Cardiac muscle cell (in vitro differentiated cells and primary cell): ENCODE measurements at regions not wholly inside any gene's neighbourhood (a gene's known extent, or its start where the extent isn't known, plus 50 kb on each side); places are given as distances from the start of the nearest gene placed in this dataset.
A peak's percentile ranks its signal among the peaks of the same experiment; 100 is the strongest.

Source experiments
- DNase-seq, 2 donors: peaks; one replicate each; pipeline versions ENCODE4 v3.0.0 to v3.0.0-alpha.2; 2010 to 2017; ENCODE audit warnings: low read depth in 1 of 2, low spot score in 1 of 2
- H3K27ac ChIP-seq: fragments of 200-600 bp; sonication (generic); 2 replicates; pipeline ENCODE4 v1.5.1; 2016
- H3K27me3 ChIP-seq: fragments of 200-600 bp; sonication (generic); 2 replicates; pipeline ENCODE4 v1.6.0; 2016; ENCODE audit warnings: control low read depth
- H3K36me3 ChIP-seq: fragments of 200-600 bp; sonication (generic); 2 replicates; pipeline ENCODE4 v1.5.1; 2016; ENCODE audit warnings: control low read depth
- H3K4me1 ChIP-seq: fragments of 200-600 bp; sonication (generic); 2 replicates; pipeline ENCODE4 v1.8.1; 2017; ENCODE audit warnings: low read depth, mild to moderate bottlenecking, mixed run types
- H3K4me3 ChIP-seq: fragments of 200-600 bp; sonication (generic); 2 replicates; pipeline ENCODE4 v1.5.1; 2016; ENCODE audit warnings: mild to moderate bottlenecking
- H3K9me3 ChIP-seq: fragments of 200-600 bp; sonication (generic); 2 replicates; pipeline ENCODE4 v1.5.1; 2017; ENCODE audit warnings: low read depth, mild to moderate bottlenecking, control low read depth
- CTCF ChIP-seq: IDR thresholded peaks from 2 replicates; pipeline ENCODE4 v1.5.1; 2012; ENCODE audit warnings: low read depth, mild to moderate bottlenecking, low read length

- H3K27ac ChIP-seq: no peak overlapping the region
- H3K4me3 ChIP-seq: no peak overlapping the region
- no peaks in the 10 kb centered on the region for H3K27me3 ChIP-seq
- no peak for DNase-seq
- no peaks in the 10 kb centered on the region for H3K9me3 ChIP-seq
- TF ChIP-seq CTCF: no peak
- no peaks in the 10 kb centered on the region for H3K36me3 ChIP-seq
- H3K4me1 ChIP-seq: no peaks in the 10 kb centered on the region
These were observed 360.9 kb upstream of the ZC3H15 start for GRCh38 chr2:186125156-186125555.

- no peak for DNase-seq
- Histone ChIP-seq H3K9me3 (no peaks in the 10 kb centered on the region), H3K36me3 (no peaks in the 10 kb centered on the region), H3K4me1 (no peaks in the 10 kb centered on the region), H3K4me3 (no peak overlapping the region), H3K27me3 (no peaks in the 10 kb centered on the region), H3K27ac (no peak overlapping the region)
- TF ChIP-seq CTCF: no peak
These were observed 360.4 kb upstream of the ZC3H15 start for GRCh38 chr2:186125625-186126024.

GRCh38 chr2:186126181-186126580 lies 359.9 kb upstream of the ZC3H15 start:
- no peaks in the 10 kb centered on the region for H3K27me3 ChIP-seq
- no peaks in the 10 kb centered on the region for H3K4me1 ChIP-seq
- no peak overlapping the region for H3K4me3 ChIP-seq
- no peak for TF ChIP-seq CTCF
- no peak overlapping the region for H3K27ac ChIP-seq
- no peaks in the 10 kb centered on the region for H3K36me3 ChIP-seq
- no peak for DNase-seq
- no peaks in the 10 kb centered on the region for H3K9me3 ChIP-seq

GRCh38 chr2:186129767-186130581 lies 356.1 kb upstream of the ZC3H15 start:
- no peak overlapping the region for H3K27ac ChIP-seq
- no peaks in the 10 kb centered on the region for H3K4me1 ChIP-seq
- TF ChIP-seq CTCF: no peak
- H3K27me3 ChIP-seq: no peaks in the 10 kb centered on the region
- H3K4me3 ChIP-seq: no peak overlapping the region
- no peaks in the 10 kb centered on the region for H3K36me3 ChIP-seq
- no peaks in the 10 kb centered on the region for H3K9me3 ChIP-seq
- DNase-seq: peak in 1 of 2 donors; percentile 5

- Histone ChIP-seq H3K4me3 (no peak overlapping the region), H3K27ac (no peak overlapping the region), H3K9me3 (no peaks in the 10 kb centered on the region), H3K27me3 (no peaks in the 10 kb centered on the region), H3K36me3 (no peaks in the 10 kb centered on the region), H3K4me1 (no peaks in the 10 kb centered on the region)
- DNase-seq: no peak
- TF ChIP-seq CTCF: no peak
These were observed 355.1 kb upstream of the ZC3H15 start for GRCh38 chr2:186130748-186131641.
